CD14-positive monocyte (primary cell): ENCODE measurements at regions not wholly inside any gene's neighbourhood (a gene's known extent, or its start where the extent isn't known, plus 50 kb on each side); places are given as distances from the start of the nearest gene placed in this dataset.
A peak's percentile ranks its signal among the peaks of the same experiment; 100 is the strongest.

Experiments
- DNase-seq, 3 donors: peaks; one replicate each; pipeline ENCODE4 v3.0.0-alpha.2; 2011 to 2022
- H2AFZ ChIP-seq: 2 replicates; pipeline ENCODE4 v1.6.0; 2012; ENCODE audit warnings: mild to moderate bottlenecking, low read depth, low read length, inconsistent platforms; ENCODE audit not compliant: insufficient read depth, poor library complexity, severe bottlenecking
- H3K27ac ChIP-seq, 2 donors: 1 replicate in 1 of 2; 2 replicates in 1 of 2; pipeline ENCODE4 v1.5.1; 2012 to 2013; ENCODE audit warnings: low read length in 2 of 2, control low read depth in 1 of 2, inconsistent platforms in 1 of 2, low read depth in 1 of 2, mild to moderate bottlenecking in 1 of 2
- H3K27me3 ChIP-seq, 2 donors: one replicate each; pipeline versions ENCODE4 v1.6.0 to v1.6.1; 2011 to 2013; ENCODE audit warnings: low read length in 2 of 2; ENCODE audit not compliant: control insufficient read depth in 2 of 2, insufficient read depth in 2 of 2
- H3K36me3 ChIP-seq, 2 donors: replicated peaks in 1 of 2; 1 replicate in 1 of 2; 2 replicates in 1 of 2; pipeline versions ENCODE4 v1.5.1 to v1.6.1; 2012 to 2013; ENCODE audit warnings: low read length in 2 of 2, control low read depth in 1 of 2, inconsistent platforms in 1 of 2, mild to moderate bottlenecking in 1 of 2; ENCODE audit not compliant: insufficient read depth in 2 of 2, control insufficient read depth in 1 of 2
- H3K4me1 ChIP-seq, 2 donors: 1 replicate in 1 of 2; 2 replicates in 1 of 2; pipeline versions ENCODE4 v1.5.1 to v1.6.1; 2012 to 2013; ENCODE audit warnings: low read length in 2 of 2, control low read depth in 1 of 2, inconsistent platforms in 1 of 2, mild to moderate bottlenecking in 1 of 2, moderate library complexity in 1 of 2; ENCODE audit not compliant: insufficient read depth in 2 of 2, control insufficient read depth in 1 of 2
- H3K4me2 ChIP-seq: replicated peaks from 2 replicates; pipeline ENCODE3; 2012; ENCODE audit warnings: low read length, moderate library complexity, mild to moderate bottlenecking; ENCODE audit not compliant: poor library complexity, severe bottlenecking; ENCODE audit errors: extremely low read depth
- H3K4me3 ChIP-seq, 3 experiments: fragments of 200-600 bp in 1 of 3; sonication (generic) in 1 of 3; replicated peaks in 1 of 3; 1 replicate in 2 of 3; 2 replicates in 1 of 3; pipeline ENCODE4 v1.5.1; 2011 to 2013; ENCODE audit warnings: low read length in 3 of 3, mild to moderate bottlenecking in 3 of 3, control low read depth in 2 of 3, low read depth in 2 of 3, inconsistent platforms in 1 of 3, moderate library complexity in 1 of 3
- H3K79me2 ChIP-seq: 2 replicates; pipeline ENCODE4 v1.6.0; 2012; ENCODE audit warnings: mild to moderate bottlenecking, control low read depth, inconsistent platforms, low read length, moderate library complexity; ENCODE audit not compliant: insufficient read depth
- H3K9ac ChIP-seq: 2 replicates; pipeline ENCODE4 v1.6.0; 2017; ENCODE audit warnings: low read length, mild to moderate bottlenecking; ENCODE audit not compliant: insufficient read depth, poor library complexity, severe bottlenecking
- H3K9me3 ChIP-seq, 2 donors: replicated peaks in 1 of 2; 1 replicate in 1 of 2; 2 replicates in 1 of 2; pipeline versions ENCODE4 v1.5.1 to v1.6.1; 2012 to 2013; ENCODE audit warnings: low read length in 2 of 2, control low read depth in 1 of 2; ENCODE audit not compliant: control insufficient read depth in 1 of 2, insufficient read depth in 1 of 2
- H4K20me1 ChIP-seq: 2 replicates; pipeline ENCODE4 v1.6.0; 2012; ENCODE audit warnings: mild to moderate bottlenecking, low read length, control low read depth, moderate library complexity; ENCODE audit not compliant: insufficient read depth
- H3K27ac Mint-ChIP-seq, 7 donors: one replicate each; pipeline ENCODE4 v1.8.0; 2020; ENCODE audit warnings: mild to moderate bottlenecking in 7 of 7, mixed read lengths in 7 of 7, moderate library complexity in 6 of 7, inconsistent platforms in 2 of 7
- H3K27me3 Mint-ChIP-seq, 3 donors: one replicate each; pipeline ENCODE4 v1.8.0; 2021 to 2022; ENCODE audit warnings: low read depth in 3 of 3, mild to moderate bottlenecking in 3 of 3, mixed read lengths in 3 of 3, moderate library complexity in 3 of 3, inconsistent platforms in 1 of 3
- H3K36me3 Mint-ChIP-seq, 2 donors: one replicate each; pipeline ENCODE4 v1.8.0; 2020; ENCODE audit warnings: mixed read lengths in 2 of 2, inconsistent platforms in 1 of 2, mild to moderate bottlenecking in 1 of 2
- H3K4me1 Mint-ChIP-seq: one replicate; pipeline ENCODE4 v1.8.0; 2020; ENCODE audit warnings: mild to moderate bottlenecking, mixed read lengths
- H3K4me3 Mint-ChIP-seq, 2 donors: one replicate each; pipeline ENCODE4 v1.8.0; 2020; ENCODE audit warnings: mild to moderate bottlenecking in 2 of 2, mixed read lengths in 2 of 2, moderate library complexity in 1 of 2
- H3K9me3 Mint-ChIP-seq, 7 donors: one replicate each; pipeline ENCODE4 v1.8.0; 2020 to 2022; ENCODE audit warnings: mixed read lengths in 7 of 7, mild to moderate bottlenecking in 6 of 7, moderate library complexity in 6 of 7, inconsistent platforms in 2 of 7
- WGBS: methylation state at CpG from one replicate; pipeline ENCODE4 v1.1.5; 2013; ENCODE audit warnings: missing lambda C conversion rate; ENCODE audit not compliant: insufficient coverage; 5-methylcytosine and 5-hydroxymethylcytosine counted together
- intact Hi-C, 2 donors: fragments of 100-400 bp; cut with micrococcal nuclease; formaldehyde crosslinking; loops; one replicate each; pipeline versions ENCODE4 v1.15.0 to v1.15.1; 2023
- TF ChIP-seq, protein P1 (sequence below): fragments of 200-600 bp; IDR thresholded peaks from one replicate; pipeline ENCODE4 v1.8.0; 2022; ENCODE audit warnings: antibody characterized with exemption, mild to moderate bottlenecking

DNA sequence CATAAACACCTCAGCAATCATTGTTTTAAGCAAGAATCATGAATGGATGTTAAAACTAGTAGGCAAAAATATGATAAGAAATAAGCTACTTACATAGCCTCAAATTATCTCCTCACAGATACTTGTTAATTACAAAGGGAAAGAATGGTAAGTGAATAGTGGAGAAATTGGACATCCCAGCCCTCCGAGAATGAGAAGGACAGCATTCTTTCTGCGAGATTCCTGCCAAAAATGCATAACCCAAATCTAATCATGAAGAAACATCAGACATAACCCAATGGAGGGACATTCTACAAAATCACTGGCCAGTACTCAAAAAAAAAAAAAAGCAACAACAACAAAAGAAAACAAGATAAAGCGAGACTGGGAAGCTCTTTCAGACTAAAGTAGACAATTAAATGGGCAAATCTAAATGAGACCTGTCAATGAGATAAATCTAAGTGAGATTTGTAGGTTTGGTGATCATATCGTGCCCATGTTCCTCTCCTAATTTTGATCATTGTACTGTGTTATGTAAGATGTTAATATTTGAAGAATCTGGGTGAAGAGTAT is 57.9 kb upstream of the GLI2 start:
- TF ChIP-seq, protein P1, sequence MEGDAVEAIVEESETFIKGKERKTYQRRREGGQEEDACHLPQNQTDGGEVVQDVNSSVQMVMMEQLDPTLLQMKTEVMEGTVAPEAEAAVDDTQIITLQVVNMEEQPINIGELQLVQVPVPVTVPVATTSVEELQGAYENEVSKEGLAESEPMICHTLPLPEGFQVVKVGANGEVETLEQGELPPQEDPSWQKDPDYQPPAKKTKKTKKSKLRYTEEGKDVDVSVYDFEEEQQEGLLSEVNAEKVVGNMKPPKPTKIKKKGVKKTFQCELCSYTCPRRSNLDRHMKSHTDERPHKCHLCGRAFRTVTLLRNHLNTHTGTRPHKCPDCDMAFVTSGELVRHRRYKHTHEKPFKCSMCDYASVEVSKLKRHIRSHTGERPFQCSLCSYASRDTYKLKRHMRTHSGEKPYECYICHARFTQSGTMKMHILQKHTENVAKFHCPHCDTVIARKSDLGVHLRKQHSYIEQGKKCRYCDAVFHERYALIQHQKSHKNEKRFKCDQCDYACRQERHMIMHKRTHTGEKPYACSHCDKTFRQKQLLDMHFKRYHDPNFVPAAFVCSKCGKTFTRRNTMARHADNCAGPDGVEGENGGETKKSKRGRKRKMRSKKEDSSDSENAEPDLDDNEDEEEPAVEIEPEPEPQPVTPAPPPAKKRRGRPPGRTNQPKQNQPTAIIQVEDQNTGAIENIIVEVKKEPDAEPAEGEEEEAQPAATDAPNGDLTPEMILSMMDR = no peak
- WGBS = no CpG with 5 or more reads among the region's 4 CpGs
- DNase-seq = no peak

DNA sequence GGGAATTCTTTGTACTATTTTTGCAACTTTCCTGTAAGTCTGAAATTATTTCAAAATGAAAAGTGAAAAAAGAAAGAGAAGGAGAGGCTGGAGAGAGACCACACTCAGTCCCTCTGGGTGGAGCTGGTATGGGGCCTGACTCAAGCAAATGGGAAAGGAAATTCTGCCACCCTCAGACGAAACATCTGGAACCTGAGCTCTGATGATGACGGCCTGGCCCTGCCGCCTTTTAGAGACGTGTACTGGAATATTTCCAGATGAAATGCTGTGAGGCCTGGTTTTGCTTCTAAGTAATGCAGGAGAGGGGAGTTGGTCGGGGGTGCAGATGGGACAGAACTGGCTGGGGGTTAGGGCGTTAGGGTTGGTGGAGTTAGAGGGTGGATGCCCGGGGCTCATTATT is 57.4 kb upstream of the GLI2 start:
- peaks cover 0 to 8% of the 10 kb centered on the region in 2 donors for H3K27me3 ChIP-seq
- H4K20me1 ChIP-seq = no peaks in the 10 kb centered on the region
- peaks cover 5 to 35% (median 9%) of the 10 kb centered on the region in 3 donors for H3K27me3 Mint-ChIP-seq

More for the DNA sequence above, 57.9 kb upstream of the GLI2 start:
- no peaks in the 10 kb centered on the region for H4K20me1 ChIP-seq
- H3K27me3 Mint-ChIP-seq = peaks cover 5 to 32% (median 10%) of the 10 kb centered on the region in 3 donors
- no peak overlapping the region for H3K4me2 ChIP-seq
- no peak overlapping the region for H3K4me3 ChIP-seq
- no peaks in the 10 kb centered on the region for H3K36me3 ChIP-seq
- H3K9me3 ChIP-seq = no peaks in the 10 kb centered on the region
- intact Hi-C loops = loop anchor here in 1 of 2 donors (10.0 kb wide), 1 partner anchor 333 kb away; the partner anchor contains the start of gene INHBB
- H3K9ac ChIP-seq = no peak overlapping the region
- no peak overlapping the region for H2AFZ ChIP-seq
- H3K4me1 Mint-ChIP-seq = no peaks in the 10 kb centered on the region
- peaks cover 0 to 8% of the 10 kb centered on the region in 2 donors for H3K27me3 ChIP-seq
- H3K4me1 ChIP-seq = no peaks in the 10 kb centered on the region
- H3K4me3 Mint-ChIP-seq = peak overlapping the region in 1 of 2 donors; percentile 3
- H3K27ac Mint-ChIP-seq = no peak overlapping the region
- H3K36me3 Mint-ChIP-seq = no peaks in the 10 kb centered on the region
- no peaks in the 10 kb centered on the region for H3K79me2 ChIP-seq
- H3K27ac ChIP-seq = no peak overlapping the region
- peaks cover 0 to 2% (median 0%) of the 10 kb centered on the region in 7 donors for H3K9me3 Mint-ChIP-seq

More for the DNA sequence above, 57.4 kb upstream of the GLI2 start:
- no peaks in the 10 kb centered on the region for H3K4me1 ChIP-seq
- H3K27ac ChIP-seq = no peak overlapping the region
- no peaks in the 10 kb centered on the region for H3K9me3 ChIP-seq
- peaks cover 0 to 2% (median 0%) of the 10 kb centered on the region in 7 donors for H3K9me3 Mint-ChIP-seq
- H2AFZ ChIP-seq = no peak overlapping the region
- H3K36me3 ChIP-seq = no peaks in the 10 kb centered on the region
- H3K4me3 ChIP-seq = no peak overlapping the region
- no peak overlapping the region for H3K9ac ChIP-seq
- no peak overlapping the region for H3K4me3 Mint-ChIP-seq
- TF ChIP-seq, protein P1 = no peak
- no peaks in the 10 kb centered on the region for H3K4me1 Mint-ChIP-seq
- no peaks in the 10 kb centered on the region for H3K36me3 Mint-ChIP-seq
- H3K79me2 ChIP-seq = no peaks in the 10 kb centered on the region
- H3K4me2 ChIP-seq = no peak overlapping the region
- WGBS = 70% methylated on average over 5 of the region's 7 CpGs
- DNase-seq = no peak
- no peak overlapping the region for H3K27ac Mint-ChIP-seq
- intact Hi-C loops = loop anchor here in 1 of 2 donors (10.0 kb wide), 1 partner anchor 333 kb away; the partner anchor contains the start of gene INHBB
